ENCODE measurements at regions not wholly inside any gene's neighbourhood (a gene's known extent, or its start where the extent isn't known, plus 50 kb on each side); places are given as distances from the start of the nearest gene placed in this dataset.

GRCh38 chr5:31104775-31105174 lies 88.7 kb upstream of the CDH6 start:
- Histone ChIP-seq H3K27me3 (no peaks in the 10 kb centered on the region), H3K9me3 (no peaks in the 10 kb centered on the region), H3K4me3 (no peak overlapping the region), H3K4me1 (no peaks in the 10 kb centered on the region), H3K27ac (no peak overlapping the region), H3K36me3 (ENCODE audit: low read depth, missing control alignments) (no peaks in the 10 kb centered on the region)
- intact Hi-C loops (cut with DNase I; ENCODE audit: low total_unique reads): no loop called here
- 87 to 88% methylated on average over 4 of the region's 4 CpGs for WGBS, 2 donors
- DNase-seq: no peak
- TF ChIP-seq POLR2A (IDR thresholded peaks at IDR 0.05): no peak
- no peak for TF ChIP-seq CTCF (IDR thresholded peaks at IDR 0.05)

GRCh38 chr5:31100781-31101310 lies 92.6 kb upstream of the CDH6 start:
- Histone ChIP-seq H3K4me3 (no peak overlapping the region), H3K4me1 (no peaks in the 10 kb centered on the region), H3K9me3 (no peaks in the 10 kb centered on the region), H3K27me3 (no peaks in the 10 kb centered on the region), H3K27ac (no peak overlapping the region), H3K36me3 (ENCODE audit: low read depth, missing control alignments) (no peaks in the 10 kb centered on the region)
- 78 to 81% methylated on average over 5 of the region's 5 CpGs for WGBS, 2 donors
- DNase-seq: no peak
- TF ChIP-seq CTCF (IDR thresholded peaks at IDR 0.05) (no peak), POLR2A (IDR thresholded peaks at IDR 0.05) (no peak)
- intact Hi-C loops (cut with DNase I; ENCODE audit: low total_unique reads): no loop called here

GRCh38 chr5:31100047-31100575 lies 93.4 kb upstream of the CDH6 start:
- 85 to 87% methylated on average over 5 to 6 of the region's 6 CpGs for WGBS, 2 donors

GRCh38 chr5:31098811-31099210 lies 94.7 kb upstream of the CDH6 start:
- Histone ChIP-seq H3K4me1 (no peaks in the 10 kb centered on the region), H3K36me3 (ENCODE audit: low read depth, missing control alignments) (no peaks in the 10 kb centered on the region), H3K4me3 (no peak overlapping the region), H3K9me3 (no peaks in the 10 kb centered on the region), H3K27ac (no peak overlapping the region), H3K27me3 (no peaks in the 10 kb centered on the region)
- DNase-seq: no peak
- TF ChIP-seq POLR2A (IDR thresholded peaks at IDR 0.05) (no peak), CTCF (IDR thresholded peaks at IDR 0.05) (no peak)
- intact Hi-C loops (cut with DNase I; ENCODE audit: low total_unique reads): no loop called here
- WGBS, 2 donors: 68 to 77% methylated on average over 4 of the region's 4 CpGs

More at GRCh38 chr5:31100047-31100575, 93.4 kb upstream of the CDH6 start:
- no peak overlapping the region for H3K27ac ChIP-seq
- TF ChIP-seq POLR2A (IDR thresholded peaks at IDR 0.05): no peak
- no peak for TF ChIP-seq CTCF (IDR thresholded peaks at IDR 0.05)
- intact Hi-C loops (cut with DNase I; ENCODE audit: low total_unique reads): no loop called here
- no peak for DNase-seq
- no peaks in the 10 kb centered on the region for H3K4me1 ChIP-seq
- no peak overlapping the region for H3K4me3 ChIP-seq
- no peaks in the 10 kb centered on the region for H3K36me3 ChIP-seq (ENCODE audit: low read depth, missing control alignments)
- no peaks in the 10 kb centered on the region for H3K9me3 ChIP-seq
- no peaks in the 10 kb centered on the region for H3K27me3 ChIP-seq

GRCh38 chr5:31097851-31098250 lies 95.6 kb upstream of the CDH6 start:
- Histone ChIP-seq H3K27me3 (no peaks in the 10 kb centered on the region), H3K4me3 (no peak overlapping the region), H3K27ac (no peak overlapping the region), H3K36me3 (ENCODE audit: low read depth, missing control alignments) (no peaks in the 10 kb centered on the region), H3K9me3 (no peaks in the 10 kb centered on the region), H3K4me1 (no peaks in the 10 kb centered on the region)
- TF ChIP-seq POLR2A (IDR thresholded peaks at IDR 0.05) (no peak), CTCF (IDR thresholded peaks at IDR 0.05) (no peak)
- intact Hi-C loops (cut with DNase I; ENCODE audit: low total_unique reads): no loop called here
- DNase-seq: no peak

All from testis (tissue), 2 donors.